GM23338 (cell line): ENCODE measurements at regions not wholly inside any gene's neighbourhood (a gene's known extent, or its start where the extent isn't known, plus 50 kb on each side); places are given as distances from the start of the nearest gene placed in this dataset.

Source experiments
- ATAC-seq: fragments of 200-7000 bp; cut with Tn5 transposase; 3 replicates; pipeline ENCODE4 v1.9.1; 2020
- DNase-seq: peaks from one replicate; pipeline ENCODE4 v3.0.0-alpha.2; 2015; ENCODE audit warnings: low spot score
- H2AFZ ChIP-seq: fragments of 200-600 bp; sonication (generic); 2 replicates; pipeline ENCODE4 v1.8.0; 2016; ENCODE audit warnings: antibody characterized with exemption, mild to moderate bottlenecking, moderate library complexity
- H3F3A ChIP-seq: fragments of 200-600 bp; sonication (generic); replicated peaks from 2 replicates; pipeline ENCODE4 v1.8.0; 2017; ENCODE audit warnings: antibody characterized with exemption, mixed run types, low read depth
- H3K27ac ChIP-seq: fragments of 200-600 bp; sonication (generic); 2 replicates; pipeline ENCODE4 v1.6.1; 2016; ENCODE audit warnings: low read depth
- H3K27me3 ChIP-seq: fragments of 200-600 bp; sonication (generic); 2 replicates; pipeline ENCODE4 v1.8.0; 2016; ENCODE audit warnings: mild to moderate bottlenecking, mixed run types, moderate library complexity; ENCODE audit not compliant: insufficient read depth
- H3K36me3 ChIP-seq: fragments of 200-600 bp; sonication (generic); 2 replicates; pipeline ENCODE4 v1.8.0; 2016; ENCODE audit warnings: mild to moderate bottlenecking; ENCODE audit not compliant: insufficient read depth
- H3K4me1 ChIP-seq: fragments of 200-600 bp; sonication (generic); 2 replicates; pipeline ENCODE4 v1.8.0; 2016; ENCODE audit warnings: mild to moderate bottlenecking, moderate library complexity; ENCODE audit not compliant: insufficient read depth
- H3K4me2 ChIP-seq: fragments of 200-600 bp; sonication (generic); 2 replicates; pipeline ENCODE4 v1.7.1; 2017; ENCODE audit warnings: mixed run types
- H3K4me3 ChIP-seq: fragments of 200-600 bp; sonication (generic); 2 replicates; pipeline ENCODE4 v1.6.1; 2016; ENCODE audit warnings: mixed run types
- H3K79me2 ChIP-seq: fragments of 200-600 bp; sonication (generic); replicated peaks from 2 replicates; pipeline ENCODE4 v1.8.0; 2017; ENCODE audit warnings: mild to moderate bottlenecking; ENCODE audit not compliant: insufficient read depth
- H3K9me2 ChIP-seq: fragments of 200-600 bp; sonication (generic); 2 replicates; pipeline ENCODE4 v1.8.0; 2017; ENCODE audit not compliant: insufficient read depth
- H4K20me1 ChIP-seq: fragments of 200-600 bp; sonication (generic); replicated peaks from 2 replicates; pipeline ENCODE4 v1.8.0; 2017; ENCODE audit warnings: mild to moderate bottlenecking; ENCODE audit not compliant: insufficient read depth
- H3K27ac Mint-ChIP-seq: 2 replicates; pipeline ENCODE4 v1.8.0; 2020; ENCODE audit warnings: inconsistent platforms, mild to moderate bottlenecking, moderate library complexity, mixed read lengths
- H3K27me3 Mint-ChIP-seq: 3 replicates; pipeline ENCODE4 v1.8.0; 2022; ENCODE audit warnings: low read depth, mild to moderate bottlenecking, moderate library complexity, mixed read lengths, inconsistent platforms; ENCODE audit not compliant: insufficient read depth, poor library complexity
- H3K36me3 Mint-ChIP-seq: 3 replicates; pipeline ENCODE4 v1.8.0; 2021; ENCODE audit warnings: low read depth, mild to moderate bottlenecking, inconsistent platforms, moderate library complexity, mixed read lengths
- H3K4me1 Mint-ChIP-seq: 3 replicates; pipeline ENCODE4 v1.8.0; 2020; ENCODE audit warnings: mild to moderate bottlenecking, inconsistent platforms, mixed read lengths
- H3K4me3 Mint-ChIP-seq: 3 replicates; pipeline ENCODE4 v1.8.0; 2021; ENCODE audit warnings: moderate library complexity, mild to moderate bottlenecking, inconsistent platforms, mixed read lengths
- H3K9me3 Mint-ChIP-seq: 3 replicates; pipeline ENCODE4 v1.8.0; 2020; ENCODE audit warnings: moderate library complexity, mild to moderate bottlenecking, inconsistent platforms, mixed read lengths
- CREB1 ChIP-seq: fragments of 250-450 bp; sonication (Bioruptor Pico); IDR thresholded peaks from 2 replicates; pipeline ENCODE4 v1.5.0; 2020; ENCODE audit warnings: low read depth, mild to moderate bottlenecking, moderate library complexity
- ETS1 ChIP-seq: IDR thresholded peaks from 2 replicates; pipeline ENCODE4 v1.6.1; 2016; ENCODE audit warnings: antibody characterized with exemption
- EZH2phosphoT487 ChIP-seq: fragments of 200-600 bp; sonication (generic); IDR thresholded peaks from one replicate; pipeline ENCODE4 v1.8.1; 2018; ENCODE audit warnings: antibody characterized with exemption; ENCODE audit not compliant: unreplicated experiment
- POLR2AphosphoS5 ChIP-seq: IDR thresholded peaks from 2 replicates; pipeline ENCODE4 v1.6.1; 2016; ENCODE audit warnings: antibody characterized with exemption, low read depth
- ZNF114 ChIP-seq: fragments of 250-450 bp; sonication (Bioruptor Pico); IDR thresholded peaks from 2 replicates; pipeline ENCODE4 v1.5.0; 2020; ENCODE audit warnings: mild to moderate bottlenecking, moderate library complexity
- ZNF331 ChIP-seq: fragments of 250-450 bp; sonication (Bioruptor Pico); IDR thresholded peaks from 2 replicates; pipeline ENCODE4 v1.5.0; 2020; ENCODE audit warnings: low read depth, mild to moderate bottlenecking, moderate library complexity
- ZNF462 ChIP-seq: fragments of 250-450 bp; sonication (Bioruptor Pico); IDR thresholded peaks from 2 replicates; pipeline ENCODE4 v1.5.0; 2020; ENCODE audit warnings: mild to moderate bottlenecking, moderate library complexity
- TF ChIP-seq, protein P1 (sequence below), 2 experiments: fragments of 200-600 bp in 1 of 2; sonication (generic) in 1 of 2; conservative IDR thresholded peaks; 2 replicates each; pipeline versions ENCODE4 v1.5.1 to v1.6.1; 2016 to 2017; ENCODE audit warnings: antibody characterized with exemption in 2 of 2, low read depth in 2 of 2, mild to moderate bottlenecking in 2 of 2, moderate library complexity in 1 of 2

- H3K9me3 Mint-ChIP-seq, result no peaks in the 10 kb centered on the region
- no peaks in the 10 kb centered on the region for H3K4me1 Mint-ChIP-seq
- no peaks in the 10 kb centered on the region for H3K36me3 Mint-ChIP-seq
- no peak overlapping the region for H3K4me3 Mint-ChIP-seq
- DNase-seq (no peak), ATAC-seq (no peak)
- H3K4me1 ChIP-seq, result no peaks in the 10 kb centered on the region
- no peaks in the 10 kb centered on the region for H4K20me1 ChIP-seq
- no peaks in the 10 kb centered on the region for H3K27me3 ChIP-seq
- H3K27ac ChIP-seq, result no peak overlapping the region
- H3K36me3 ChIP-seq, result no peaks in the 10 kb centered on the region
- no peak overlapping the region for H2AFZ ChIP-seq
- H3K4me2 ChIP-seq, result no peak overlapping the region
- no peak overlapping the region for H3K4me3 ChIP-seq
- H3K27ac Mint-ChIP-seq, result no peak overlapping the region
- no peak for TF ChIP-seq POLR2AphosphoS5
- no peak for TF ChIP-seq ETS1
- TF ChIP-seq CREB1 (CRISPR knock-in tag), result no peak
- TF ChIP-seq, protein P1, sequence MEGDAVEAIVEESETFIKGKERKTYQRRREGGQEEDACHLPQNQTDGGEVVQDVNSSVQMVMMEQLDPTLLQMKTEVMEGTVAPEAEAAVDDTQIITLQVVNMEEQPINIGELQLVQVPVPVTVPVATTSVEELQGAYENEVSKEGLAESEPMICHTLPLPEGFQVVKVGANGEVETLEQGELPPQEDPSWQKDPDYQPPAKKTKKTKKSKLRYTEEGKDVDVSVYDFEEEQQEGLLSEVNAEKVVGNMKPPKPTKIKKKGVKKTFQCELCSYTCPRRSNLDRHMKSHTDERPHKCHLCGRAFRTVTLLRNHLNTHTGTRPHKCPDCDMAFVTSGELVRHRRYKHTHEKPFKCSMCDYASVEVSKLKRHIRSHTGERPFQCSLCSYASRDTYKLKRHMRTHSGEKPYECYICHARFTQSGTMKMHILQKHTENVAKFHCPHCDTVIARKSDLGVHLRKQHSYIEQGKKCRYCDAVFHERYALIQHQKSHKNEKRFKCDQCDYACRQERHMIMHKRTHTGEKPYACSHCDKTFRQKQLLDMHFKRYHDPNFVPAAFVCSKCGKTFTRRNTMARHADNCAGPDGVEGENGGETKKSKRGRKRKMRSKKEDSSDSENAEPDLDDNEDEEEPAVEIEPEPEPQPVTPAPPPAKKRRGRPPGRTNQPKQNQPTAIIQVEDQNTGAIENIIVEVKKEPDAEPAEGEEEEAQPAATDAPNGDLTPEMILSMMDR (conservative IDR thresholded peaks at IDR 0.05; ENCODE audit: low read depth in 2 of 2), result no peak
- TF ChIP-seq ZNF114, result no peak
- H3F3A ChIP-seq, result no peaks in the 10 kb centered on the region
- 0 out of 2 replicates have a peak, but pooled peaks cover 7% of the 10 kb centered on the region for H3K9me2 ChIP-seq
- H3K27me3 Mint-ChIP-seq, result peaks cover 2% of the 10 kb centered on the region
- H3K79me2 ChIP-seq, result no peaks in the 10 kb centered on the region
Measured at GRCh38 chr1:169042377-169042776, 64.1 kb upstream of the ATP1B1 start.

DNA sequence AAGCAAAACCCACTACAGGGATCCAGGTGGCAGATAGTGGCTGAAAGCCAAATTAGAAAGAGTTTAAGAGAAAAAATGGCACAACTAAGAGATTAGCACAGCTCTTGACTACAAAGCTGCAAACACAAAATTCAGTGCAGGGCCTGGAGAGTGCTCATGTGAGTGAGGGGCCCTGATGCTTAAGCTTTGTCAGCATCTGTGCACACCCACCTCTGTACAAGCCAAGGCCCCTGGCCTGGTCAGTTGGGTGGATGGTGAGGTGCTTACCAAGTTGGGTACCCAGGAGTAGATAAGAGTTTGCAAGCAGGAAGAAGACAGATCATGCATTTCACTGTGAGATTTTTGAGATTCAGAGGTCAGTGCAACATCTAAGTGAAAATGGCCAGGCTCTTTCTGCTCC is 62.7 kb upstream of the ATP1B1 start:
- Mint-ChIP-seq H3K27me3 (peaks cover 2% of the 10 kb centered on the region), H3K9me3 (no peaks in the 10 kb centered on the region), H3K4me3 (no peak overlapping the region), H3K27ac (no peak overlapping the region), H3K36me3 (no peaks in the 10 kb centered on the region), H3K4me1 (no peaks in the 10 kb centered on the region)
- Histone ChIP-seq H3K4me2 (no peak overlapping the region), H3K4me1 (no peaks in the 10 kb centered on the region), H3K4me3 (no peak overlapping the region), H3F3A (no peaks in the 10 kb centered on the region), H3K27me3 (no peaks in the 10 kb centered on the region), H3K27ac (no peak overlapping the region), H3K9me2 (0 out of 2 replicates have a peak, but pooled peaks cover 7% of the 10 kb centered on the region), H2AFZ (no peak overlapping the region), H4K20me1 (no peaks in the 10 kb centered on the region), H3K36me3 (no peaks in the 10 kb centered on the region), H3K79me2 (no peaks in the 10 kb centered on the region)
- DNase-seq (no peak), ATAC-seq (no peak)
- TF ChIP-seq ZNF331 (CRISPR knock-in tag) (no peak), ZNF462 (CRISPR knock-in tag) (no peak), ZNF114 (no peak), CREB1 (CRISPR knock-in tag) (no peak), EZH2phosphoT487 (no peak), ETS1 (no peak), POLR2AphosphoS5 (no peak)
- TF ChIP-seq, protein P1 (conservative IDR thresholded peaks at IDR 0.05; ENCODE audit: low read depth in 2 of 2), result no peak
